NCI-H2029 treated with DMSO at 0.1 percent for 48 hours (cell line): ENCODE measurements at regions not wholly inside any gene's neighbourhood (a gene's known extent, or its start where the extent isn't known, plus 50 kb on each side); places are given as distances from the start of the nearest gene placed in this dataset.

Source experiments
- DNase-seq: peaks from one replicate; lab custom pipeline; 2025; lab: John Stamatoyannopoulos, UW

DNA sequence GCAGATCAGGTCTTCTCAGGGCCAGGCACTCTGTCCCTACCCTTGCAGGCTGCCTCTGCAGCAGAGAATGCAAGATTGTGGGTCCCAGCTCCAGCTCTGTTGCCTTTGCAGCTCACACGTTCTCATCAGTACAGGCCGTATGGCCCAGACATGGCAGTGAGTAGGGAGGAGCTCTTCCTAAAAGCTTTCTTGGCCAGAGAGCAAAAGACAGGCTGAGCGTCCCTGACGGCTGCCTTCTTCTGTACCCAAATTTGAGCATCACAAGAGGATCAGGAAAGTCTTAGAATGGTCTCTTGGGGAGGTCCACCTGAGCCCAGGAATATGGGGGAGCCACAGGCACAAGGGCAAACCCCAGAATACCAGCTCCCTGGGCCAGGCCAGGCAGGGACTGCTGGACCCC is 266.3 kb upstream of the ZMIZ1 start:
- no peak for DNase-seq

DNA sequence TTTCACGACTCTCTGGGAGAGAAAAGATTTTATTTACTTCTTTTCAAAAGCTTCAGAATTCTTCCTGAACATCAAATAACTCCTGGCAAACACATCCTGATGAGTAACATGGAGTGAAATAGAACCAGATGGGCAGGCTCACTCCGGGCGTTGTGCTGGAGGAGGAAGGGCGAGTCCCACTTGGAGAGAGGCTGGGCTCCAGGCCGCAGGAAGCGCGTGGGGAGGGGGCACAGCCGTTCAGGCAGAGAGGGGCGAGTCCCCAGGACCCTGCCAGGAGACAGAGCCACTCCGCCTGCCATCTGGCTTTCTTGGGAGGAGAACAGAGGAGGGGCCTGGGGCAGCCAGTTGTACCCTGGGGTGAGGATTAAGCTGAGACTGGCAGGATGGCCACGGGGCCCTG is 265.9 kb upstream of the ZMIZ1 start:
- no peak for DNase-seq

DNA sequence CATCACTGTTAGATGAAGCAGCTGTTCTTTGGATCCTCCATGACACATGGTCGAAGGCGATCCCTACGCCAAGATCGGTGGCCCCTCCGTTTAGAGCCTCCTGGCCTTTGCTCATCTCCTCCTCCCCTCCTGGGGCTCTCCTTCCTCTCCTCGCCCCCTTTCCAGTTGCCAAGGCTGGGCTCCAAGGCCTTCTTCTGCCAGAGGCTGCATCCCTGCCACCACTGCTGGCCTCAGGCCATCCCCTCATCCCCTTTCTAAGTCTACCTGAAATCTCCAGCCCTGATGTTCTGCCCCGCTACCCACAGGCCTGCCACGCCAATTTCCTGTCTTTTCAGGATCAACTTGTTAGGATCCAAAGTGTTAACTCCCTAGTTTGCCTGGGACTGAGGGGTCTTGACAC is 265.1 kb upstream of the ZMIZ1 start:
- no peak for DNase-seq

DNA sequence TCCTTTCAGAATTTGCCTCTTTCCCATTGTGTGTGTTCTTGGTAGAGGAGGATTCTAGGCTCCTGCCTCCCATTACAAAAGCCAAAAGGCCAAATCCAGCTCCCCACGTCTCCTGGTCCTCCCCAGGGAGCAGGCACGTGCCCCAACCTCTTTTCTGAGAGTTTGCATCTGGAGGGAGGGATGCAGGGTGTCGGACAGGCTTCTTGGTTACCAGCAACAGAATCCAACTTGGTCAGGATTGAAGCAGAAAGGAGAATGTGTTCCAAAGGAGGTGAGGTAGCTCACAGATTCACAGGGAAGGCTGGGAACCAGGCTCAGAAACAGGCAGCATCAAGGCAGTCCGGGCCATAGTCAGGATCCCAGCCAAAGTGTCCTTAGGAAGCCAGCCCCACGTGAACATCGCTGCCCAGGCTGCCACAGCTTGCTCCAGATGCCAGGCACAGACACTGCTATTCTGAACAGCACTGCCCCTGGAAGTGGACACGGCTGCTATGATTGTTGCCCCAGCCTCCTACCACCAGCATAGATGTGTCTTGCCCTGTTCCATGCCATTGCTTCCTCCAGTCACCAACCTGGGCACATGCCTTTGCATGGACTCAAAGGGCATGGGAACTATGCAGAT is 264.2 kb upstream of the ZMIZ1 start:
- DNase-seq: no peak

DNA sequence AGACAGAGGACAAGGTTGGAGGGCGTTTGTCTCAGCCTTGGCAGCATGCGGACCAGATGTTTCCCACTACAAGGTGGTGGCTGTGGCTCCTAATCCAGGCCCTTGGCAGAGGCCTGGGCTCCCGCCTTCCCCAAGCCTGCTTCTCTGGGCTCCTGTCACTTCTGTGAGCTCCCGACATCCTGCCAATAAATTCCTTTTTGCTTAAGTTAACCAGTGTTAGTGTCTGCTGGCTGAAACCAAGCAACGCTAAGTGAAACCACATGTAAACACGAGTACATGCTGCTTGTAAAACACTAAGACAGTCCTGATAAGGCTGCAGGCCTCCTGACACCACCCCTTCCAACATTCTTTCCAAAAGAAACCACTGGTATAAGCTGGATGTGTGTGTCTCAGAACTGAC is 263.6 kb upstream of the ZMIZ1 start:
- DNase-seq: no peak

DNA sequence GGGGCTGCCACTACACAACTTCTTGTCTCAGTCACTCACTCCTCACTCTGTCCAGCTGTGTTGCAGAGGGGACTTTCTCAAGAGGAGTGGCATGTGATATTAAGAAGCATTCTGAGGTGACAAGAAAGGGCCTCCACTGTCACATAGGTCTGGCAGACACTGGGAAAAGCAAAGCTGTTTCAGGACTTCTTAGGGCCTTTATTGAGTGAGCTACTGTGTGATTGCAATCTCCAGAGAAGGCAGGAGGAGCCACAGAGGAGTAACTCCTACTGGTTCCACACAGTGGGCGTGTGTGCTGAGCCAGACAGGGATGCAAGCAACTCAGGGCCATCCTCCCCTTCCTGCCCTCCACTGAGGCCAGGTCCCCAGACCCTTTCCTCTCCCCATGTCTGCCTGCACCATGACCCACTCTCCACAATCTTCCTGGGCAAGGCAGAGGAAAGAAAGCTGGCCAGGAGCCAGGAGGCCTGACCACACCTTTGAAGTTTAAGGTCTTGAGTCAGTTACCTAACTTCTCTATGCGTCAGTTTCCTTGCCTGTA is 262.0 kb upstream of the ZMIZ1 start:
- DNase-seq: no peak

DNA sequence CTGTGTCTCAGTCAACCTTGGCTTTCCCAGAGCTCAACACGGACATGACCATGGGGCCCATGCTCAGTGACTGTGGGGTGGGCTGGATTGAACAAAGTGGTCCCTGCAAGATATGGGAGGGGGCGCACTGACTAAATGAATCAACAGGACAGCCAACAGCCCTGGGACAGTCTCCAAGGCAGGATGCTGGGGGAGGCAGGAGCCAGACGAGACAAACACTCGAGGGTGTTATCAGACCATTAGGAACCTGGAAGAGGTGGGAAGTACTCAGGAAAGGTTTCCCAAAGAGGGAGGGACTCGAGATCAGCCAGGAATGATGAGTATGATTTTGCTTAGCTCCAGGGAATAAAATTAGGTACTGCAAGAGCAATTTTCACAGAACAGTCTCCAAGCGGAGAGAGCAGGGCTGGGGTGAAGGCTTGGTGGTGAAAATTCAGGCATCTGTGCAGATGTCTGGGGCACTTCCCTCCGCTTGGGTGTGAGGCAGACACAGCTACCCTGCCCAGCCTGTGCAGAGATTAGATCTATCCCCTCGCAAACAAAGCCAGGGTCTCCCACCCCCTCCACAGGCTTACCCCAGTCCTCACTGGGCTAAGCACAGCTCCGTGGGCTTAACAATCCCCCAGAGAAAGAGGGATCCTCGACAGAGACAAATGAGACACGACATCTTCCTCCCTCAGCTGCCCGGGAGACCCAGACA is 261.1 kb upstream of the ZMIZ1 start:
- DNase-seq: no peak

DNA sequence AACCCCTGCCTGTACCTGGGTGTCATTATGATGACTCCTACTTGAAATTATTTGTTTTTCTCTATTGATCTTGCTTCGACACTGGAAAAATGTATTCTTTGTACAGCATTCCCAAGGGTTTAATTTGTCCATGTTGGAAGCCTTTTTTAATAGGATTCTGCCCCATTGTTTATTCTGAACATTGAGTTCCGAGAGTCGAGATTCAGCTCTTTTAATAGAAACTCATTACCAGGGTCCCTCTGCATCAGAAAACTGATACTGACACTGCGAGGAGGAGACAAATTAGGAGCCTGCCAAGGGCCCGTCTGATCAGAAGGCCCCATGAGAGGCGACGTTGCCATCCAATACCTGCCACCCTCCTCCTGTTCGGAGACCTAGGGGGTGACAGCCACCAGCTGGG is 260.5 kb upstream of the ZMIZ1 start:
- no peak for DNase-seq

DNA sequence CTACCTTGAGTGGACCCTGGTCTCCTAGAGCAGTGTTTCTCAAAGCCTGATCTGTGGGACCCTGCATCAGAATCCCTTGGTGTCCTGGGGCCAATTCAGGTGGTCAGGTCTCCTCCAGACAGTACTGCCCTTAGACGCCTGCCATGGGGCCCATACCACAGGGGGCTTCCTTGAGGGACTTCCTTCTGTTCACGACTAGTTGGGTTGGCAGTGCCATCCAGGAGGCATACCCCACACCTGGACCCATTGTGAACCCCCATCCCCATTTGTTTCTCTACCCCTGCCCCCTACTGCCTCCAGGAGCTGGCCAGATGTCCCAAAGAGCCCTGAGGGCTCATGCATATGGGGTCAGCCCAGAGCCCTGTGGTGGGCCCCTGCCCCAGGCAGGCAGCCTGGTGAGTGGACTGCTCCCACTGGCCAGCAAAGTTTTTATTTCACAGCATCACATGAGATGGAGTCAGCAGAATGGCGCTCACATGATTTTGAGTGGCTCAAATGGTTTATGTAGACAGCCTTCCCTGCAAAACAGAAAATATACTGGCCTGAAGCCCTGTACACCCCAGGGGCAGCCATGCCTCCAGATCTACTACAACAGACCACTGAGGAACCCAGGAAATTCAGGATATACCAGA is 259.9 kb upstream of the ZMIZ1 start:
- DNase-seq: no peak

DNA sequence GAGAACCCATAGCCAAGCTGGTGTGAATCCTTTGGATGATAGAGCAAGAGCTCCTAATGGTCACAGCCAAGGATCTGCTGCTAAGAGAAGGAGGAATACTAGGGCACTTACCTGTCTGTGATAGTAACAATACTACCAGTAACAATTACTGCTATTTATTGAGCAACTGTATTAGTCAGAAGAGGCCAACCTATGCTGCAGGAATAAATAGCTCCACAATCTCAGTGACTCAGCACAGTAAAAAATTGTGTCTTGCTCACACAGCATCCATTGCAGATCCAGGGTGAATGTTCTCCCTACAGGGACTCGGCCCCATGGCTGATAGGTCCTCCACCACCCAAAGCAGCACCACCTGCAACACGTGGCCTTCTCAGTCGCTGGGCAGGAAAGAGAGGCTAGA is 257.6 kb upstream of the ZMIZ1 start:
- DNase-seq: no peak

DNA sequence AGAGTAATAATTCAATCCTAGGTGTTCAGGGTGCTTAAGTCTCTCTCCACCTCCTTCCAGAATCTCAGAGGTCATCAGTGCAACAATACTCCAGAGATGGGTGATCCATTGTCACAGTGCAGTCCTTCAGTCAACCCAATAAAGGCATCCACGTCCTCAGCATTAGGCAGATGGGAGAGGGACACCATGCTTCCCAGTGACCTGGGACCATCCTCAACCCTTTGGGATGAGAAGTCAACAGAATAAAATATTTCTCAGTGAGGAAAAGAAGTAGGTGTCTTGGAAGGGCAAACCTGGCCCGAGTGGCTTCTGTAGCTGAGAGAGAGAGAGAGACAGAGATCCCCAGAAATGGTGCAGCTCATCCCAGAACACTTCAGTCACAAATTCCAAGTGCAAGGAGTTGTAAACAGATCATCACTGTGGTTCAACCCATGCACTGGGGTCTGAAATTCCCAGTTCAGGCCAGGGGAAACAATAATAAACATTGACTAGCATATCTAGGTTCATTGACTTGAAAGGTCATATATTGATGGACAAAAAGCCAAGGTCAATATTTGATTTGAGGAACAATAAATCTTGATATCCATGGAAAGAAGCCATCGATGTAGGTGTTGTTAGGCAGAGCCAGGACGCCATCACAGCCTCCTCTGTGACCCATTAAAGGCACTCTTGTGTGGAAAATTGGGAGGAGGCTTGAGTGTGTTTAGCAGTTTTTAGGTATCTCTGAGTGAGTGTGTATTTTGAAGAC is 256.0 kb upstream of the ZMIZ1 start:
- no peak for DNase-seq

DNA sequence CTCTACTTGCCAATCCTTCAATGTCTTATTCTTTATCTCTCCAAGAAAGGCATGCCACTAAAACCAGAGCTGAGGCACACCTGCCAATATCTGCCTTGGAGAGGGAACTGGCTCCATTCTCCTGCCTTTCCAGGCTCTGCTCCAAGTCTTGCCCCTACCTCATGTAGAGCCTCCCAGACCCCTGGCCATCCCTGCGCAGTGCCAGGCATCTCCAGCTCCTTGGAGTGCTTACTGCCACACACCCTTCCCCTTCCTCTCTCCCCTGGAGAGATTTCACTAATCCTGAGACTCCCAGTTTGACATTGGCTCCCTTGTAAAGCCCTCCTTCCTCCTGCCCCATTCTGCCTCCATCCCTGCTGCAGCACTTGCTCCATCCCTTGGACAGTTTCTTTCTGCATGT is 255.2 kb upstream of the ZMIZ1 start:
- DNase-seq: no peak

DNA sequence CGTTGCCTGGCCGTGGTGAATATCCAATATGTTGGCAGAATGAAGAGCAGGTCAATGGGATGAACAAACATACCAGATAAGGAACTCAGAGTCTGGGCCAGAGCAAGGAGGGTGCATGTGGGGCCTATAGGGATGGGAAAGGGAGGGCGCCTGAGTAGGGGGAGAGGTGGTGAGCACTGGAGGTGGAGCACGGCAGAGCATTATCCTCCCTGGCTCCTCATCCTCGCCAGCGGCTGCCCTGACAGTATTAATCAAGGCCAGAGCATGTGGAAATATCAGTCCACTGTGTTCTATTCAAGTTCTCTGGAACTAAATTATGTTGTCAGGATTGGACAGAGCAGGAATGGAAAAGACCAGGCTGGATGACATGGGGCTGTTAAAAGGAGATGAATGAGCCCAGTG is 254.8 kb upstream of the ZMIZ1 start:
- DNase-seq: no peak

DNA sequence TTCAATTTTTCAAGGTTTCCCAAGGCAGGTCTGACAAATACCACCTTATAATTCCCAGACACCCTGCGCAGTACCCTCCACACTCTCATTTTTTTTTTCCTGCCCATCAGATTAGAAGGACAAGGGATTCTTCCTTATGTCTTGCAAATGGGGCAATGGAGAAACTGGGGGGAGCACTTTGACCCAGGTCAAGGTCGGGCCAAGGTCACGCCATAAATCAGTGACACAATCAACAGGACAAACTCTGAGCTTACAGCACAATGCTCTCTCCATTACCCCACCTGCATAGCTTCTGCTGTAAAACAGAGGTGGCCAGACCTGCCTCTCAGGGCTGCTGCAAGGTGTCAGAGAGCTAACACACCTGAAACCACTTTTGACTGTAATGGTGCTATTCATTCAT is 254.4 kb upstream of the ZMIZ1 start:
- DNase-seq: no peak

DNA sequence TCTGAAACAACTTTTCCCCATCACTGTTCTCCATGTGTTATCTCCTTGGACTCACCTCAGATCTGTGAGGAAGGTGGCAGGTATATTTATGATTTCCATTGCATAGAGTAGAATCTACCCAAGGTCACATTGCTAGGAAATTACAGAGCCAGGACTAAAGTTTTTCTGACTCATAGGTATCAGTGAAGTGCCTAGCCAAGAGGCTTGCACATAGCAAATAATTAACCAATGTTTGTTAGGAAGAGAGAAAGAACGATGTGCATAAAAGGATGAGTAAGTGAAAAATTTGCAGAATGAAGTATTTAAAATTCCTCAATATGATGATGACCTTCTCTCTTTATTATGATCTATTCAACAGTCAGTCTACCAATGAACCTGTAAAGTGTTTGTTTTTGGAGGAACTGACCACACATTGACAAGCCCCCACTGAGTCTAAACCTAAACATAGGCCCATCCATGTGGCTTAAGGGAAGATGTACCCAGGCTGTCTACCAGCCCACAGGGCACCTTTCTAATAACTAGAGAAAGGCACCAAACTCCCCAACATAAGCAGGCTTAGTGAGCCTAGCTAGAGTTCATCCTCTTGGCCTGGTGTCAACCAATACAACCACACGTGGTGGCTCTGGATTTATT is 252.9 kb upstream of the ZMIZ1 start:
- DNase-seq: no peak

DNA sequence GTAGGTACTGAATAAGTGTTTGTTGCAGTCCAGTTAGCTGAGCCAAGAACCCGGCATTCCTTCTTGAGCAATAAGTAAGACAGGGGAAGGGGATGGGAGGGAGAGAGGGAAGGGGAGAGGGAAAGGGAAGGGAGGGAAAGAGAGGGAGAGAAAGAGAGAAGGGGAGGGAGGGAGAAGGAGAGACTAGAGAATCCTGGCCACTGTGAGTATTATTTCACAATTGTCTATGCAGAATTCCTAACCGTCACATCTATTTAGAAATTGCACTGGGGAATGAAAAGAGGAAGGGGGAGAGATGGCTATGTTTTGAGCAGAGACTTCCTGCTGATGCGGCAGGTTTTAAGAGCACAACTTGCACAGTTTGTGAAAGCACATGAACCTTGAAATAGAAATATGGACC is 251.4 kb upstream of the ZMIZ1 start:
- no peak for DNase-seq

DNA sequence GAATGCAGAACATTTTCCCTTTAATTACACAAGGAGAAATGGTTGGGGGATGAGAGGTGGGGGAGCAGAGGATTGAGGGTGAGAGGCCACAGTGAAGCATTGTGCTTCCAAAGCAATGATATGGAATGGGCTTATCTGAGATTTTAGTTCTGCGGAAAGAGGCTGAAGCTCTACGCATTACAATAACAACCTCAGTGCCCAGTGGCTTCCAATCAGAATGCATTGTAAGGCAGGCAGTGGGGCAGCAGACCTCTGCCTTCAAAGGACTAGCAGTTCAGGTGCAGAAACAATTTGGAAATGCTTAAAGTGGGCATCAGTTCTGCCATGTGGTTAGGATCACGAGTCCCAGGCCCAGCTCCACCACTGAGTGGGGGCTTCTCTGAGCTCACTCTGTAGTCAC is 251.0 kb upstream of the ZMIZ1 start:
- no peak for DNase-seq

DNA sequence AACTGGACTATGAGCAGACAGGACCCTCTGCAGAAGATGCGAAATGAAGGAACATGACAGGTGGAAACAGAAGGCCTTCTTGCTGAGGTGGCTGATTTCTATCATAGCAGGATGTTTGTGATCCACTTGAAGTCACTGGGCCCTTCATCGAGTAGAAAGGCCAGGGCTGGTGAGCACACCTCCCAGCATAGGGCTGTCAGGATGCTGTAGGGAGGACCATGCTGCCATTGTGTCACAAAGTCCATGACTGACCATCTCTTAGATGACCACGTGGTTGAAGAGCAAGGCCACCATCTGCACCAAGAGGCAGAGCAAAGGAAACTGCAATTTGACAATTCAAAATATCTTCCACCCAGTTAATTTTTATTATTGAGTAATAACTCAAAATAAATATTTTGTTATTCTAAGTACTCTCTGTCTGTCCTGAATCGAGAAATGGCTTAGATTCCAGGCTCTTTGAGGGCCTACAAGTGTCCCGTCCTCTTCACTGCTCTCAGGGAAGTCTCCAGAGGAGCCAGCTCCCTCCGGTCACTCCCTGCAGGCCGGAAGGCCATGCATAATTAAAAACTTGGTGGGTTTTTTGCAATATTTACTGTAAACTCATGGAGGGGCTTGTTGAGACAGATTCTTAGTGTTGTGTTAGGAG is 249.3 kb upstream of the ZMIZ1 start:
- DNase-seq: no peak

DNA sequence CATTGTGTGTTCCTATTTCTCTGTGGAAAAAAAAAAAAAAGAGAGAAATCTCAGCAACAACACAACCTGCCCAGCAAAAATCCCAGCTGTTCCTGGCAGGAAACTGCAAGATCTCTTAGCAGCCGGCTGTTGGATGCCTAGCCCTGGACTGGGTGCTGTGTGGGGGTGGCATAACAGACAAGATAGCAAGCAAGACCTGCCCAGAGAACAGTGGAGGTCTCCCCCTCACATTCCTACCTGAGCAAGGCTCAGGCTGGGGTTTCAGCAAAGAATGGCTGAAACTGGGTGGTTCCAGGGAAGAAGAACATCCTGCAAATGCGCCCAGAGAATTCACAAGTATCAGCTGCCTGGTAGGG is 248.8 kb upstream of the ZMIZ1 start:
- no peak for DNase-seq

DNA sequence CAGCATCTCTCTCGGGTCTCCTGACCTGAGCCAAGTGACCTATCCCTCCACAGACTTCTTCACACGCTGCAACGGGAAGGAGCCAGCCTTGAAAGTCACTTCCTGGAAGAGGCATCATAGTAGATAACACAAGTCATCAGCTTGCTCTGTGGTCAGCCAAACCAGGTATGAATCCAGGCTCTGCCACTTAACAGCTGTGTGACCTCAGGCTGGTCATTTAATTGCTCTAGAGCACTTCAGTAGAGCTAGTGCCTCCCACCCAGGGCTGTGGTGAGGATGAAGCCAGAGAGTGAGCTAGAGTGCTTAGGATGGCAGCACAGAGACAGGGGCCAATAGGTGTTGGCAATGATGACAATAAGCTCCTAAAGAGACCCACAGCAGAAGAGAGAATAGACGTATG is 247.7 kb upstream of the ZMIZ1 start:
- no peak for DNase-seq

DNA sequence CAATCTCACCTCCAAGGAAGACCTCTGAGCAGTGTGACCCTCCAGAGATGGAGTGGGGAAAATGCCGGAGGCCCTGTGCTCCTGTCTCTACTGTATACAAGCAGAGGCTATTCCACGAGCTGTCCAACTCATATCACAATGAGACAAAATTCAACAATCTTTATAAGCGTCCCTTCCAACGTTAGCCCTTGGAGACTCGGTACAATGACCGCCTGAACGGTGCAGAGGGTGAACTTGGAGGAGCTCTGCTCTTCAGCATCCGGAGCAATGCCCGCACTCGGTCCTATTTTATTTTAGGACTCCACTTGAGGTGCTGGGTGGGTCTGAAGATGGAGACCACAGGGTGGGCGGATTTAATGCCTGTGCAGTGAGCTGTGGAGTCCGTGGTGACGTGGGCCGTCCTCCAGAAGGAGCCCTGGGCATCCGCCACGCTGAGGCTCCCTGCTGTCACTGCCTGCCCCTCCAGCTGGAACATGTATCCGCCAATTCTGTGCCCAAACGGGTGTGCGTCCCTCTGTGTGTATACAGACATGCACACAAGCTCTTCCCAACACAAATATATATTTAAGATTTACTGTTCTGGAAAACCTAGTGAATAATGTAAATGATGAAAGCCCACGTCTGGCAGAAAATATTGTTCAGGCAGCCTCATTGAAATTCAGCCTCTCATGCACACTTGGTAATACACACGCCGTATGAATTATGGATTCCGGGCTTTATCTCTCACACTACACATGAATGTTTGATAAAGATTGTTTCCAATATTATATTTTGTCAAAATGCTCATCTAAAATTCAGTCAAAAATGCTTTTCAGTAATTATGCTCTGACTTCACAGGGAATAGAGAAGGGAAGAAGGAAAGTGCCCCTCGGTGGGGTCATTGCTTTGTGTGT is 239.9 kb upstream of the ZMIZ1 start:
- DNase-seq: no peak
